ENCODE measurements at regions not wholly inside any gene's neighbourhood (a gene's known extent, or its start where the extent isn't known, plus 50 kb on each side); places are given as distances from the start of the nearest gene placed in this dataset.
"Not testable (repeated sequence)": the region's sequence is repeated elsewhere in the genome, so short reads cannot be mapped to it uniquely, and the experiment has no call there.

- H3K27me3 Mint-ChIP-seq = no peaks in the 10 kb centered on the region
These were observed 123.5 kb downstream of the AHR start for GRCh38 chr7:17421941-17422340.

DNA sequence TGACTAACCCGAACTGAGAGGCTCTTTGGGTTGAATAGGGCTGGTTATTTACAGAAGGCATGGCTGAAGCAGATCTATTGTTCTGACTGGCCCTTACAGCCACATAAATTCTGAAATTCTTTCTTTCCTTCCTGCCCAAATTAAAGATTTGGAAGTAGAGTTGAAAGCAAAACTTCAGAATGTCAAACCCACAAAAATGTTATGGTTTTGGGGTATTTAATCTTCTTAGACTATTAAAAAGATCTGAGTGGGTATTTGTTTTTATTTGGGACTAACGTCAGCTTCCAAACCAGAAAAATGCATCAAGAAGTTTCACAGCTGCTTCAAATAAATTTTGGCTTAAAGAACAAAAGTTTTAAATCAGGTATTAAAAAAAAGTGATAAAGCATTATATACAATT lies 124.5 kb downstream of the AHR start:
- no peaks in the 10 kb centered on the region for H3K27me3 Mint-ChIP-seq
- no peaks in the 10 kb centered on the region for H3K4me1 Mint-ChIP-seq (ENCODE audit: low read depth in 2 of 2)
- DNase-seq (ENCODE audit: low spot score) (no peak), ATAC-seq (no peak)
- no peak overlapping the region for H3K27ac Mint-ChIP-seq
- no peak overlapping the region for H3K4me3 Mint-ChIP-seq
- H3K9me3 Mint-ChIP-seq = no peaks in the 10 kb centered on the region
- peaks cover 2% of the 10 kb centered on the region for H3K36me3 Mint-ChIP-seq

More at GRCh38 chr7:17421941-17422340, 123.5 kb downstream of the AHR start:
- Mint-ChIP-seq H3K9me3 (no peaks in the 10 kb centered on the region), H3K4me3 (no peak overlapping the region), H3K27ac (no peak overlapping the region), H3K36me3 (no peaks in the 10 kb centered on the region), H3K4me1 (ENCODE audit: low read depth in 2 of 2) (no peaks in the 10 kb centered on the region)
- DNase-seq (ENCODE audit: low spot score) (no peak), ATAC-seq (no peak)

DNA sequence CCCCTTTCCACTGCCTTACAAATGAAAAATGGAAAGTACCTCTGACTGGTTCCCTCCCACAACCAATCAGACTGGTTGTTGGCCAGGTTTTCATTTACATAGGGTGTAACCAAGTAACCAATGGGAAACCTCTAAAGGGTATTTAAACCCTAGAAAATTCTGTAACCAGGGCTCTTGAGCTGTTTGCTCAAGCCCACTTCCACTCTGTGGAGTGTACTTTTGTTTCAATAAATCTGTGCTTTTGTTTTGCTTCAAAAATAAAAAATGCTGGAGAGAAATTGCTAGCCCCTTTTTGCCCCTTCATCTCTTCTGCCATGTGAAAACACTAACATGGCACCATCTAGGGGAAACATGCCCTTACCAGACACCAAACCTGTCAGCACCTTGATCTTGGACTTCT lies 129.5 kb downstream of the AHR start:
- H3K4me1 Mint-ChIP-seq (ENCODE audit: low read depth in 2 of 2) = no peaks in the 10 kb centered on the region
- DNase-seq (ENCODE audit: low spot score) (no peak), ATAC-seq (no peak)
- H3K4me3 Mint-ChIP-seq = no peak overlapping the region
- peaks cover 6% of the 10 kb centered on the region for H3K36me3 Mint-ChIP-seq
- no peak overlapping the region for H3K27ac Mint-ChIP-seq
- no peaks in the 10 kb centered on the region for H3K27me3 Mint-ChIP-seq
- peaks cover 2% of the 10 kb centered on the region for H3K9me3 Mint-ChIP-seq

DNA sequence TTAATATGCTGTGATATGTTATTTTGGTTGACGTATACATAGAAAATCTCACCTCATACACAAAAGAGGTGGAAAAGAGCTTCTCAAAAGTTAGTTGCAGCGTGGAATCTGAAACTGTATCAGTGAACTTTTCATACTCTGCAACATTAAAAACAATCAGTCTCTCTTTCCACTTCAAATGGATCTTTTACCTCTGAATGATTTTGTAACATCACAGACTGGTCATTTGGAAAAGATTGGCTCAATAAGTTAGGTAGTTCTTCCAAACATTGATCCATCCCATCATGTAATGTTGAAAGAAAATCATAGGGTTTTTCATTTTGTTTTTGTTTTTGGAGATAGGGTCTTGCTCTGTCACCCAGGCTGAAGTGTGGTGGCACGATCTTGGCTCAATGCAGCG lies 131.1 kb downstream of the AHR start:
- Mint-ChIP-seq H3K9me3 (peaks cover 2% of the 10 kb centered on the region), H3K36me3 (peaks cover 6% of the 10 kb centered on the region), H3K4me1 (ENCODE audit: low read depth in 2 of 2) (no peaks in the 10 kb centered on the region), H3K27ac (no peak overlapping the region), H3K4me3 (no peak overlapping the region), H3K27me3 (no peaks in the 10 kb centered on the region)
- ATAC-seq (no peak), DNase-seq (ENCODE audit: low spot score) (no peak)

- Mint-ChIP-seq H3K27me3 (peaks cover 0 to 4% of the 10 kb centered on the region in 2 donors), H3K36me3 (peaks cover 6% of the 10 kb centered on the region), H3K4me3 (no peak overlapping the region), H3K27ac (no peak overlapping the region), H3K4me1 (ENCODE audit: low read depth in 2 of 2) (no peaks in the 10 kb centered on the region), H3K9me3 (peaks cover 6% of the 10 kb centered on the region)
- DNase-seq (ENCODE audit: low spot score) (no peak), ATAC-seq (no peak)
These were observed 134.3 kb downstream of the AHR start for GRCh38 chr7:17432793-17433192.

DNA sequence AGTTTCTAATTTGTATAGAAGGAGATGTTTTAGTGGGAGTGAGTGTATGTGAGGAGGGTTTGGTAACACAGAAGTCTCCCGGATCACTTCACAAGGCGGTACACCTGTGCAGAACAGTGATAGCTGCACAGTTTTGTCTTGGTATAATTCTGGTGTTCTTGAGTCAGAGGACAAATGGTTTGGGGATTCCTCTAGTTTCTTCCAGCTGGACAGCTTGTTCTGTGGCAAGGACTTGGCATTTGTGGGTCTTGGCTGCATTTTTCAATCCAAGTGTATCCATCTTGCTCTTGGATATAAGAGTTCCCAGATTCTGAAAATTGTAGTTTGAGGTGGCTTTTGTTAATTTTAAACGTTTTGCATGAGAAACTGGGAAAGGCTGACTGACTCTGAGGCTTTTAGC lies 135.7 kb downstream of the AHR start:
- Mint-ChIP-seq H3K27ac (no peak overlapping the region), H3K4me1 (ENCODE audit: low read depth in 2 of 2) (no peaks in the 10 kb centered on the region), H3K36me3 (no peaks in the 10 kb centered on the region), H3K4me3 (no peak overlapping the region), H3K9me3 (peaks cover 3% of the 10 kb centered on the region), H3K27me3 (peaks cover 0 to 4% of the 10 kb centered on the region in 2 donors)
- ATAC-seq (no peak), DNase-seq (ENCODE audit: low spot score) (no peak)

DNA sequence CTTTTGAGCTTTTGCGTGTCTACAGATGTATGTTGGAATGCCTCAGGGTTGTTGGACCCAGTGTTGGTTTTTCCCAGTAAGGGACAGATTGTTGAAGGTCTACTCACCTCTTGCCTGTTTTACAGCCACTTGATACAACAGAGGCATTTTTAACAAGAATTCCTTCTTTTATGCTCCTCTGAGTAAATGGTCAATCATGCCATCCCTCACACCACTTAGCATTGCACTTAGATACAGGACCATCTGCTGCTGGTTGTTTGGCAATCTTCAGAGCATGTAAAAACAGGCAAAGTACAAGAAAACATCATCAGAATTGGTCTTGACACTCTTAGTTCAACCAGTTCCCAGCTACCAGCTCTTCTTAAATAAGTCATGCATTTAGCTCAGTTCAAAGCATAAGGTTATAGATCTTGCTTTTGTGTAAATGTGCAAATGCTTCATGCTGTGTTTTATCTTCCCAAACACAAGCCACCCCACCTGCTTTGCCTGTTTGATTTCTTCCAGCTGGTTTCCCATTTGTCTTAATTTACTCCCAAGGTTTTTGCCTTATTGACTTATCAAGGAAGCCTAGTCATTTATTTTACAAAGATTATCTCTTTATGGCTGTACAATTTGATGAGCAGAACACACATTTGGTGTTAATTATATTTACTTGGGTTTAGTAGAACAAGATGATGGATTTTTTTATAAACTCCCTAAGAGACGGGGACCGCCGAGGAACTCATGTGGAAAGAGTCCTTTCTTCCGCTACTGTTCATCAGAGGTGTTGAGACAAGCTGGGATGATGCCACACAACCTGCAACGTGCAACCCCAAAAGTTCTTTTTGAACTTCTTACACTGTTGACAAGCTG lies 136.6 kb downstream of the AHR start:
- Mint-ChIP-seq H3K27me3 (peaks cover 0 to 4% of the 10 kb centered on the region in 2 donors), H3K36me3 (no peaks in the 10 kb centered on the region), H3K4me3 (no peak overlapping the region), H3K4me1 (ENCODE audit: low read depth in 2 of 2) (no peaks in the 10 kb centered on the region), H3K27ac (no peak overlapping the region), H3K9me3 (peaks cover 3% of the 10 kb centered on the region)
- no peak for ATAC-seq
- no peak for DNase-seq (ENCODE audit: low spot score)

- ATAC-seq (no peak), DNase-seq (ENCODE audit: low spot score) (no peak)
- Mint-ChIP-seq H3K4me1 (ENCODE audit: low read depth in 2 of 2) (no peaks in the 10 kb centered on the region), H3K4me3 (no peak overlapping the region), H3K27ac (no peak overlapping the region), H3K27me3 (peaks cover 0 to 4% of the 10 kb centered on the region in 2 donors), H3K36me3 (no peaks in the 10 kb centered on the region), H3K9me3 (peaks cover 9% of the 10 kb centered on the region)
These were observed 137.7 kb downstream of the AHR start for GRCh38 chr7:17436126-17436525.

- H3K9me3 Mint-ChIP-seq = peaks cover 9% of the 10 kb centered on the region
- H3K36me3 Mint-ChIP-seq = no peaks in the 10 kb centered on the region
- H3K4me3 Mint-ChIP-seq = no peak overlapping the region
- H3K27ac Mint-ChIP-seq = no peak overlapping the region
- no peaks in the 10 kb centered on the region for H3K4me1 Mint-ChIP-seq (ENCODE audit: low read depth in 2 of 2)
- ATAC-seq (no peak), DNase-seq (ENCODE audit: low spot score) (no peak)
- H3K27me3 Mint-ChIP-seq = peaks cover 0 to 4% of the 10 kb centered on the region in 2 donors
These were observed 139.1 kb downstream of the AHR start for GRCh38 chr7:17437586-17437985.

GRCh38 chr7:17440025-17440784 lies 141.8 kb downstream of the AHR start:
- not testable (repeated sequence) for H3K36me3 Mint-ChIP-seq; DNase-seq (ENCODE audit: low spot score); H3K4me1 Mint-ChIP-seq (ENCODE audit: low read depth in 2 of 2); H3K9me3 Mint-ChIP-seq; H3K4me3 Mint-ChIP-seq; H3K27me3 Mint-ChIP-seq; ATAC-seq; H3K27ac Mint-ChIP-seq

DNA sequence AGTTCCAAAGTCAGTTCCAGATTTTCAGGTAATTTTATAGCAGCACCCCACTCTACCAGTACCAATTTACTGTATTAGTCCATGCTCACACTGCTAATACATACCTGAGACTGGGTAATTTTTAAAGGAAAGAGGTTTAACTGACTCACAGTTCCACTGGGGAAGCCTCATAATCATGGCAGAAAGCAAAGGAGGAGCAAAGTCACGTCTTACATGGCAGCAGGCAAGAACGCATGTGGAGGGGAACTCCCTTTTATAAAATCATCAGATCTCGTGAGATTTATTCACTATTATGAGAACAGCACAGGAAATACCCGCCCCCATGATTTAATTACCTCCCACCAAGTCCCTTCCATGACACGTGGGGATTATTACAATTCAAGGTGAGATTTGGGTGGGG lies 142.4 kb downstream of the AHR start:
- Mint-ChIP-seq H3K4me1 (ENCODE audit: low read depth in 2 of 2) (no peaks in the 10 kb centered on the region), H3K9me3 (peaks cover 6% of the 10 kb centered on the region), H3K27me3 (peaks cover 0 to 7% of the 10 kb centered on the region in 2 donors), H3K36me3 (no peaks in the 10 kb centered on the region), H3K4me3 (no peak overlapping the region), H3K27ac (no peak overlapping the region)
- ATAC-seq (no peak), DNase-seq (ENCODE audit: low spot score) (no peak)

- ATAC-seq = no peak
- no peaks in the 10 kb centered on the region for H3K4me1 Mint-ChIP-seq (ENCODE audit: low read depth in 2 of 2)
- DNase-seq (ENCODE audit: low spot score) = no peak
- peaks cover 0 to 7% of the 10 kb centered on the region in 2 donors for H3K27me3 Mint-ChIP-seq
- H3K27ac Mint-ChIP-seq = no peak overlapping the region
- H3K36me3 Mint-ChIP-seq = peaks cover 3% of the 10 kb centered on the region
- H3K4me3 Mint-ChIP-seq = no peak overlapping the region
- peaks cover 6% of the 10 kb centered on the region for H3K9me3 Mint-ChIP-seq
These were observed 143.1 kb downstream of the AHR start for GRCh38 chr7:17441557-17441956.

GRCh38 chr7:17444151-17444550 lies 145.7 kb downstream of the AHR start:
- H3K9me3 Mint-ChIP-seq = peaks cover 20% of the 10 kb centered on the region
- H3K27me3 Mint-ChIP-seq = peaks cover 0 to 18% of the 10 kb centered on the region in 2 donors

DNA sequence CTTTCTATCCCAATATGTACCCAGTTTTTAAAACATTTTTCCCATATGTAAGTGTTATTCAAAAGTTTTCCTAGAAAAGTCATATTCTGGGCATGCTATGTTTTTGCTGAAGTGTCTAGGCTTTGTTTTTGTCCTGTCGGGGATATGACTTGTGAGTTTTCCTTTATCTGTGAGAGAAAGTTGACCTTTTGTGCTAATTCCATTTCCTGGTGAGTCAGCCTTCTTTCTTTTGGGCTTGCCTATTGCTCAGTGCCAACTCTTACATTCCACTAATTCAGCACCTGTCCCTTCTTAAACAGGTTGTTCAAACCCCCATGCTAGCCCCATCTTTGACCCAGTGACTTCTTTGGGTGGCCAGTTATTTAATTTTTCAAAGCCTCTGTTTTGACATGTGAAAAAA lies 146.2 kb downstream of the AHR start:
- DNase-seq (ENCODE audit: low spot score) = no peak
- Mint-ChIP-seq H3K9me3 (peaks cover 20% of the 10 kb centered on the region), H3K27ac (no peak overlapping the region), H3K27me3 (peaks cover 0 to 18% of the 10 kb centered on the region in 2 donors), H3K4me1 (ENCODE audit: low read depth in 2 of 2) (no peaks in the 10 kb centered on the region), H3K4me3 (no peak overlapping the region), H3K36me3 (peaks cover 22% of the 10 kb centered on the region)
- ATAC-seq = no peak

More at GRCh38 chr7:17444151-17444550, 145.7 kb downstream of the AHR start:
- peaks cover 22% of the 10 kb centered on the region for H3K36me3 Mint-ChIP-seq
- ATAC-seq (no peak), DNase-seq (ENCODE audit: low spot score) (no peak)
- H3K27ac Mint-ChIP-seq = no peak overlapping the region
- no peak overlapping the region for H3K4me3 Mint-ChIP-seq
- no peaks in the 10 kb centered on the region for H3K4me1 Mint-ChIP-seq (ENCODE audit: low read depth in 2 of 2)

All from natural killer cell treated with Interleukin-12 subunit alpha and Interleukin-12 subunit beta and Interleukin-15 and Interleukin-18, amount 100 ng/mL, for 72 hours (primary cell).